WTC11 (cell line): ENCODE measurements at regions not wholly inside any gene's neighbourhood (a gene's known extent, or its start where the extent isn't known, plus 50 kb on each side); places are given as distances from the start of the nearest gene placed in this dataset.

Source experiments
- ATAC-seq: fragments of 200-7000 bp; cut with Tn5 transposase; 2 replicates; pipeline ENCODE4 v1.10.0; 2021; ENCODE audit warnings: mild to moderate bottlenecking, moderate library complexity
- CTCF ChIA-PET: fragments of 300-600 bp; sonication (Branson Sonifier 250); formaldehyde crosslinking; loops from one replicate; lab custom pipeline; 2021; ENCODE audit warnings: antibody characterized with exemption; lab: Charles Lee
- POLR2A ChIA-PET: fragments of 350-600 bp; sonication (Branson Sonifier 250); formaldehyde crosslinking; loops from one replicate; lab custom pipeline; 2021; ENCODE audit warnings: antibody characterized with exemption; lab: Charles Lee
- DNase-seq: peaks from one replicate; pipeline ENCODE4 v3.0.0; 2021; ENCODE audit warnings: low spot score
- H3K27ac Mint-ChIP-seq: 2 replicates; pipeline ENCODE4 v1.8.0; 2021; ENCODE audit warnings: mixed read lengths
- H3K27me3 Mint-ChIP-seq: 2 replicates; pipeline ENCODE4 v1.8.0; 2021; ENCODE audit warnings: low read depth, mild to moderate bottlenecking, moderate library complexity, mixed read lengths
- H3K36me3 Mint-ChIP-seq: 2 replicates; pipeline ENCODE4 v1.8.0; 2021; ENCODE audit warnings: mixed read lengths
- H3K4me1 Mint-ChIP-seq: 2 replicates; pipeline ENCODE4 v1.8.0; 2022; ENCODE audit warnings: mixed read lengths
- H3K4me3 Mint-ChIP-seq: 2 replicates; pipeline ENCODE4 v1.8.0; 2021; ENCODE audit warnings: mild to moderate bottlenecking, moderate library complexity, mixed read lengths
- H3K9me3 Mint-ChIP-seq: 2 replicates; pipeline ENCODE4 v1.8.0; 2021; ENCODE audit warnings: mixed read lengths
- ATF1 ChIP-seq: sonication (generic); formaldehyde crosslinking; IDR thresholded peaks from 2 replicates; pipeline ENCODE4 v1.8.1; 2023; ENCODE audit warnings: mild to moderate bottlenecking, moderate library complexity, missing genetic modification reagents
- CBFB ChIP-seq: sonication (generic); formaldehyde crosslinking; IDR thresholded peaks from 2 replicates; pipeline ENCODE4 v1.8.1; 2022; ENCODE audit warnings: mild to moderate bottlenecking, low read depth, missing genetic modification reagents
- FOXJ3 ChIP-seq: sonication (generic); formaldehyde crosslinking; IDR thresholded peaks from 2 replicates; pipeline ENCODE4 v1.9.0; 2021; ENCODE audit warnings: missing genetic modification reagents, mild to moderate bottlenecking, borderline replicate concordance
- GRHL2 ChIP-seq: fragments of 250-450 bp; sonication (Bioruptor Pico); IDR thresholded peaks from 2 replicates; pipeline ENCODE4 v1.8.0; 2022; ENCODE audit warnings: mild to moderate bottlenecking, moderate library complexity; ENCODE audit not compliant: insufficient replicate concordance, severe bottlenecking
- HMGA2 ChIP-seq: fragments of 250-450 bp; sonication (Bioruptor Pico); IDR thresholded peaks from 2 replicates; pipeline ENCODE4 v1.4.0; 2021; ENCODE audit warnings: mild to moderate bottlenecking, moderate library complexity
- JAZF1 ChIP-seq: fragments of 250-450 bp; sonication (Bioruptor Pico); IDR thresholded peaks from 2 replicates; pipeline ENCODE4 v1.9.0; 2021; ENCODE audit warnings: moderate library complexity, mild to moderate bottlenecking, inconsistent platforms
- NR1H2 ChIP-seq: sonication (generic); formaldehyde crosslinking; IDR thresholded peaks from 2 replicates; pipeline ENCODE4 v1.9.0; 2021; ENCODE audit warnings: mild to moderate bottlenecking, moderate library complexity, missing genetic modification reagents
- NR3C1 ChIP-seq: sonication (generic); formaldehyde crosslinking; conservative IDR thresholded peaks from 2 replicates; pipeline ENCODE4 v1.8.1; 2023; ENCODE audit warnings: low read depth, mild to moderate bottlenecking, missing genetic modification reagents
- OVOL2 ChIP-seq: fragments of 250-450 bp; sonication (Bioruptor Pico); IDR thresholded peaks from 2 replicates; pipeline ENCODE4 v1.9.0; 2021; ENCODE audit warnings: mild to moderate bottlenecking, borderline replicate concordance
- RORB ChIP-seq: fragments of 250-450 bp; sonication (Bioruptor Pico); IDR thresholded peaks from 2 replicates; pipeline ENCODE4 v1.9.0; 2021; ENCODE audit warnings: mild to moderate bottlenecking
- TEAD1 ChIP-seq: sonication (generic); formaldehyde crosslinking; IDR thresholded peaks from 2 replicates; pipeline ENCODE4 v1.8.0; 2022; ENCODE audit warnings: mild to moderate bottlenecking, missing genetic modification reagents
- ZBTB21 ChIP-seq: sonication (generic); formaldehyde crosslinking; IDR thresholded peaks from 2 replicates; pipeline ENCODE4 v1.8.1; 2023; ENCODE audit warnings: mild to moderate bottlenecking, missing genetic modification reagents, borderline replicate concordance
- ZNF232 ChIP-seq: sonication (generic); formaldehyde crosslinking; IDR thresholded peaks from 2 replicates; pipeline ENCODE4 v1.8.0; 2022; ENCODE audit warnings: mild to moderate bottlenecking, missing genetic modification reagents
- ZNF396 ChIP-seq: fragments of 250-450 bp; sonication (Bioruptor Pico); IDR thresholded peaks from 2 replicates; pipeline ENCODE4 v1.8.0; 2021; ENCODE audit warnings: mild to moderate bottlenecking, moderate library complexity, borderline replicate concordance
- ZNF423 ChIP-seq: fragments of 250-450 bp; sonication (Bioruptor Pico); IDR thresholded peaks from 2 replicates; pipeline ENCODE4 v2.1.2; 2022; ENCODE audit warnings: mild to moderate bottlenecking, moderate library complexity
- TF ChIP-seq, protein P1 (sequence below): sonication (generic); formaldehyde crosslinking; IDR thresholded peaks from 2 replicates; pipeline ENCODE4 v1.8.0; 2022; ENCODE audit warnings: mild to moderate bottlenecking, missing genetic modification reagents
- TF ChIP-seq, protein P2 (sequence below): sonication (generic); formaldehyde crosslinking; IDR thresholded peaks from 2 replicates; pipeline ENCODE4 v1.8.0; 2022; ENCODE audit warnings: mild to moderate bottlenecking, missing genetic modification reagents
- TF ChIP-seq, protein P3 (sequence below): sonication (generic); formaldehyde crosslinking; IDR thresholded peaks from 2 replicates; pipeline ENCODE4 v1.8.0; 2022; ENCODE audit warnings: missing genetic modification reagents
- TF ChIP-seq, protein P4 (sequence below): sonication (generic); formaldehyde crosslinking; IDR thresholded peaks from 2 replicates; pipeline ENCODE4 v1.8.0; 2022; ENCODE audit warnings: mild to moderate bottlenecking, missing genetic modification reagents
- TF ChIP-seq, protein P5 (sequence below): sonication (generic); formaldehyde crosslinking; IDR thresholded peaks from 2 replicates; pipeline ENCODE4 v1.8.0; 2023; ENCODE audit warnings: mild to moderate bottlenecking, missing genetic modification reagents
- TF ChIP-seq, protein P6 (sequence below): sonication (generic); formaldehyde crosslinking; IDR thresholded peaks from 2 replicates; pipeline ENCODE4 v1.8.0; 2023; ENCODE audit warnings: missing genetic modification reagents

DNA sequence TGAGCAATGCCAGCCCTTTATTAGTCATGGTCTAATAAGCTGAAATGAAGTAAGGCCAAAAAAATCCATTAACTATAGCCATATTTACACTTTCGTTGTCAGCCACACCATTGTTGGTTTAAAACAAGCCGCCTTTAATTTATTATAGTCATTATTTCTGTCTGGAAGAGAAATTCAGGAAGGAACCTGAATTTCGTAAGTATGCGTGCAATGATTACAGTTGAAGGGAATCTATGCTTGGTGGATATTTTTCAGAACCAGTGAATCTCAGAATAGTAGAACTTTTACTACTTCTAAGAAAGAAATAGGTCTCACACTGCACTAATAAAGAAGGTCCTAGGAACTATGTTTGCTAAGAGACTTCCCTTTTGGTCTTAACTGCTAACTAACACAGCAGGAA is 59.1 kb downstream of the FAM43A start:
- TF ChIP-seq, protein P1, sequence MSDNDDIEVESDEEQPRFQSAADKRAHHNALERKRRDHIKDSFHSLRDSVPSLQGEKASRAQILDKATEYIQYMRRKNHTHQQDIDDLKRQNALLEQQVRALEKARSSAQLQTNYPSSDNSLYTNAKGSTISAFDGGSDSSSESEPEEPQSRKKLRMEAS (CRISPR knock-in tag), result no peak
- TF ChIP-seq NR3C1 (CRISPR knock-in tag) (no peak), CBFB (CRISPR knock-in tag) (no peak), TEAD1 (no peak), HMGA2 (CRISPR knock-in tag) (no peak), ZBTB21 (CRISPR knock-in tag) (no peak), GRHL2 (CRISPR knock-in tag) (no peak), ZNF232 (CRISPR knock-in tag) (no peak), ZNF396 (CRISPR knock-in tag) (no peak), RORB (CRISPR knock-in tag) (no peak)
- TF ChIP-seq, protein P2, sequence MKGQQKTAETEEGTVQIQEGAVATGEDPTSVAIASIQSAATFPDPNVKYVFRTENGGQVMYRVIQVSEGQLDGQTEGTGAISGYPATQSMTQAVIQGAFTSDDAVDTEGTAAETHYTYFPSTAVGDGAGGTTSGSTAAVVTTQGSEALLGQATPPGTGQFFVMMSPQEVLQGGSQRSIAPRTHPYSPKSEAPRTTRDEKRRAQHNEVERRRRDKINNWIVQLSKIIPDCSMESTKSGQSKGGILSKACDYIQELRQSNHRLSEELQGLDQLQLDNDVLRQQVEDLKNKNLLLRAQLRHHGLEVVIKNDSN (CRISPR knock-in tag), result no peak
- TF ChIP-seq, protein P3, sequence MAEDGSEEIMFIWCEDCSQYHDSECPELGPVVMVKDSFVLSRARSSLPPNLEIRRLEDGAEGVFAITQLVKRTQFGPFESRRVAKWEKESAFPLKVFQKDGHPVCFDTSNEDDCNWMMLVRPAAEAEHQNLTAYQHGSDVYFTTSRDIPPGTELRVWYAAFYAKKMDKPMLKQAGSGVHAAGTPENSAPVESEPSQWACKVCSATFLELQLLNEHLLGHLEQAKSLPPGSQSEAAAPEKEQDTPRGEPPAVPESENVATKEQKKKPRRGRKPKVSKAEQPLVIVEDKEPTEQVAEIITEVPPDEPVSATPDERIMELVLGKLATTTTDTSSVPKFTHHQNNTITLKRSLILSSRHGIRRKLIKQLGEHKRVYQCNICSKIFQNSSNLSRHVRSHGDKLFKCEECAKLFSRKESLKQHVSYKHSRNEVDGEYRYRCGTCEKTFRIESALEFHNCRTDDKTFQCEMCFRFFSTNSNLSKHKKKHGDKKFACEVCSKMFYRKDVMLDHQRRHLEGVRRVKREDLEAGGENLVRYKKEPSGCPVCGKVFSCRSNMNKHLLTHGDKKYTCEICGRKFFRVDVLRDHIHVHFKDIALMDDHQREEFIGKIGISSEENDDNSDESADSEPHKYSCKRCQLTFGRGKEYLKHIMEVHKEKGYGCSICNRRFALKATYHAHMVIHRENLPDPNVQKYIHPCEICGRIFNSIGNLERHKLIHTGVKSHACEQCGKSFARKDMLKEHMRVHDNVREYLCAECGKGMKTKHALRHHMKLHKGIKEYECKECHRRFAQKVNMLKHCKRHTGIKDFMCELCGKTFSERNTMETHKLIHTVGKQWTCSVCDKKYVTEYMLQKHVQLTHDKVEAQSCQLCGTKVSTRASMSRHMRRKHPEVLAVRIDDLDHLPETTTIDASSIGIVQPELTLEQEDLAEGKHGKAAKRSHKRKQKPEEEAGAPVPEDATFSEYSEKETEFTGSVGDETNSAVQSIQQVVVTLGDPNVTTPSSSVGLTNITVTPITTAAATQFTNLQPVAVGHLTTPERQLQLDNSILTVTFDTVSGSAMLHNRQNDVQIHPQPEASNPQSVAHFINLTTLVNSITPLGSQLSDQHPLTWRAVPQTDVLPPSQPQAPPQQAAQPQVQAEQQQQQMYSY (CRISPR knock-in tag), result no peak
- TF ChIP-seq, protein P4, sequence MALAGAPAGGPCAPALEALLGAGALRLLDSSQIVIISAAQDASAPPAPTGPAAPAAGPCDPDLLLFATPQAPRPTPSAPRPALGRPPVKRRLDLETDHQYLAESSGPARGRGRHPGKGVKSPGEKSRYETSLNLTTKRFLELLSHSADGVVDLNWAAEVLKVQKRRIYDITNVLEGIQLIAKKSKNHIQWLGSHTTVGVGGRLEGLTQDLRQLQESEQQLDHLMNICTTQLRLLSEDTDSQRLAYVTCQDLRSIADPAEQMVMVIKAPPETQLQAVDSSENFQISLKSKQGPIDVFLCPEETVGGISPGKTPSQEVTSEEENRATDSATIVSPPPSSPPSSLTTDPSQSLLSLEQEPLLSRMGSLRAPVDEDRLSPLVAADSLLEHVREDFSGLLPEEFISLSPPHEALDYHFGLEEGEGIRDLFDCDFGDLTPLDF (CRISPR knock-in tag), result no peak
- H3K36me3 Mint-ChIP-seq, result no peaks in the 10 kb centered on the region
- ATAC-seq (no peak), DNase-seq (no peak)
- peaks cover 37% of the 10 kb centered on the region for H3K4me1 Mint-ChIP-seq
- H3K27me3 Mint-ChIP-seq, result peaks cover 3% of the 10 kb centered on the region; the same call in 1 of the 2 replicates
- ChIA-PET CTCF (no interaction called here), POLR2A (no interaction called here)
- H3K27ac Mint-ChIP-seq, result no peak overlapping the region
- no peak overlapping the region for H3K4me3 Mint-ChIP-seq
- no peaks in the 10 kb centered on the region for H3K9me3 Mint-ChIP-seq

DNA sequence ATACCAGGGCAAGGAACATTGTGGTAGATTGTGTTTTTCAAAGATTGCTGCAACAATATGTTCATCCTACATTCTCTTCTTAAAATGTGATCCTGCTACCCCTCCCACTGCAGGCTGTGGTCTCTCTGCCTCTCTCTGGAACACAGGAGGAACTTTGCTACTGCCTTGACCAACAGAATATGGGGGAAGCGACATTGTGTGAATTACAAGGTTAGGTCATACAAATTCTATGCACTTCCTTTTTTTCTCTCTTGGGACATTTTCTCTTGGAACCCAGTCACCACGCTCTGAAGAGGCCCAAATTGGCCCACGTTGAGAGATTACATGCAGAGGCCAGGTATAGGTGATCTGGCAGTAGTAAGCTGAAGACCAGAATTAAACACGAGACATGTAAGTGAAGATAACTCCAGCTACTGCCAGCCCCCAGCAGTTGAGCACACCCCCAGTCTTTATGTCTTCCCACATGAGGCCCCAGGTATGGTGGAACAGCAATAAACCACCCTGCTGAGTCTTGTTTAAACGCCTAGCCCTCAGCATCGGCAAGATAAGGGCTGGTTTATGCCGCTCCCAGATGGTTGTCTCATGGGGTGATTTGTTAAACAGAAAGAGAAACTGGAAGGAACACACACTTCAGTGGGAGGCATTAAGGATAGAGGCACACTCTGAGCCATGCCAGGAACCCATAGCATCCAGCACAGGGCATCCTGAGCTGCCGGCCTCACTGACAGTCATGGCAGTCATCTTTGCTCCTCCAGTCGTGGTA is 59.9 kb downstream of the FAM43A start:
- H3K4me1 Mint-ChIP-seq, result peaks cover 44% of the 10 kb centered on the region
- TF ChIP-seq, protein P5, sequence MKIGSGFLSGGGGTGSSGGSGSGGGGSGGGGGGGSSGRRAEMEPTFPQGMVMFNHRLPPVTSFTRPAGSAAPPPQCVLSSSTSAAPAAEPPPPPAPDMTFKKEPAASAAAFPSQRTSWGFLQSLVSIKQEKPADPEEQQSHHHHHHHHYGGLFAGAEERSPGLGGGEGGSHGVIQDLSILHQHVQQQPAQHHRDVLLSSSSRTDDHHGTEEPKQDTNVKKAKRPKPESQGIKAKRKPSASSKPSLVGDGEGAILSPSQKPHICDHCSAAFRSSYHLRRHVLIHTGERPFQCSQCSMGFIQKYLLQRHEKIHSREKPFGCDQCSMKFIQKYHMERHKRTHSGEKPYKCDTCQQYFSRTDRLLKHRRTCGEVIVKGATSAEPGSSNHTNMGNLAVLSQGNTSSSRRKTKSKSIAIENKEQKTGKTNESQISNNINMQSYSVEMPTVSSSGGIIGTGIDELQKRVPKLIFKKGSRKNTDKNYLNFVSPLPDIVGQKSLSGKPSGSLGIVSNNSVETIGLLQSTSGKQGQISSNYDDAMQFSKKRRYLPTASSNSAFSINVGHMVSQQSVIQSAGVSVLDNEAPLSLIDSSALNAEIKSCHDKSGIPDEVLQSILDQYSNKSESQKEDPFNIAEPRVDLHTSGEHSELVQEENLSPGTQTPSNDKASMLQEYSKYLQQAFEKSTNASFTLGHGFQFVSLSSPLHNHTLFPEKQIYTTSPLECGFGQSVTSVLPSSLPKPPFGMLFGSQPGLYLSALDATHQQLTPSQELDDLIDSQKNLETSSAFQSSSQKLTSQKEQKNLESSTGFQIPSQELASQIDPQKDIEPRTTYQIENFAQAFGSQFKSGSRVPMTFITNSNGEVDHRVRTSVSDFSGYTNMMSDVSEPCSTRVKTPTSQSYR (CRISPR knock-in tag), result no peak
- TF ChIP-seq, protein P3 (CRISPR knock-in tag), result no peak
- TF ChIP-seq FOXJ3 (CRISPR knock-in tag) (no peak), JAZF1 (CRISPR knock-in tag) (no peak), ZBTB21 (CRISPR knock-in tag) (no peak), OVOL2 (CRISPR knock-in tag) (no peak), CBFB (CRISPR knock-in tag) (no peak), ATF1 (CRISPR knock-in tag) (no peak), NR1H2 (CRISPR knock-in tag) (no peak), ZNF423 (CRISPR knock-in tag) (no peak)
- TF ChIP-seq, protein P6, sequence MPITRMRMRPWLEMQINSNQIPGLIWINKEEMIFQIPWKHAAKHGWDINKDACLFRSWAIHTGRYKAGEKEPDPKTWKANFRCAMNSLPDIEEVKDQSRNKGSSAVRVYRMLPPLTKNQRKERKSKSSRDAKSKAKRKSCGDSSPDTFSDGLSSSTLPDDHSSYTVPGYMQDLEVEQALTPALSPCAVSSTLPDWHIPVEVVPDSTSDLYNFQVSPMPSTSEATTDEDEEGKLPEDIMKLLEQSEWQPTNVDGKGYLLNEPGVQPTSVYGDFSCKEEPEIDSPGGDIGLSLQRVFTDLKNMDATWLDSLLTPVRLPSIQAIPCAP (CRISPR knock-in tag), result no peak

More for the DNA sequence above, 59.9 kb downstream of the FAM43A start:
- no peak overlapping the region for H3K27ac Mint-ChIP-seq
- H3K4me3 Mint-ChIP-seq, result no peak overlapping the region
- ATAC-seq (no peak), DNase-seq (no peak)
- H3K9me3 Mint-ChIP-seq, result no peaks in the 10 kb centered on the region
- no peaks in the 10 kb centered on the region for H3K36me3 Mint-ChIP-seq
- ChIA-PET CTCF (no interaction called here), POLR2A (no interaction called here)
- peaks cover 6% of the 10 kb centered on the region; the same call in 1 of the 2 replicates for H3K27me3 Mint-ChIP-seq
